AG10803 (cell line): ENCODE measurements at regions not wholly inside any gene's neighbourhood (a gene's known extent, or its start where the extent isn't known, plus 50 kb on each side); places are given as distances from the start of the nearest gene placed in this dataset.

Experiments used
- DNase-seq: peaks from one replicate; pipeline ENCODE4 v3.0.0; 2010; ENCODE audit warnings: low read depth
- H3K4me3 ChIP-seq: 2 replicates; pipeline ENCODE4 v1.5.1; 2011; ENCODE audit warnings: mild to moderate bottlenecking, low read length, control low read depth
- TF ChIP-seq, protein P1 (sequence below): conservative IDR thresholded peaks from 2 replicates; pipeline ENCODE4 v1.5.1; 2011; ENCODE audit warnings: mild to moderate bottlenecking, low read length, control low read depth, inconsistent platforms

DNA sequence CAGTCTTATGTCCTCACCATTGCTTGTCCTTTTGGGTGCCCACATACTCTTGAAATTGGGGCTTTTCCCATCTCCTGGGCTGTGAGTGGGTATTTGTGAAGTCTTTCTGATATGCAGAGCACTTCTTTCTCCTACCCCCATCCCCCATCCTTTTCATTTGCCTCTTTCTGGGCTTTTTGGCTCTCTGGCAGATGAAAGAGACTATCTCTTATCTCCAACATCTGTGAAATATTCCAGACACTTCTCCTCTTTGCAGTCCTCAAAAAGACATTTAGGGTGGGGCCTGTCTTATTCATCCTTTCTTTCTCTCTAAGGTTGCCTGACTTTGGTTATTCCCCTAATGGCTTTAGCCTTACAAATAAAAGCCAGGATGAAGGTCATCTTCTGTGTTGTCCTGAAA lies 462.2 kb upstream of the MKI67 start:
- TF ChIP-seq, protein P1, sequence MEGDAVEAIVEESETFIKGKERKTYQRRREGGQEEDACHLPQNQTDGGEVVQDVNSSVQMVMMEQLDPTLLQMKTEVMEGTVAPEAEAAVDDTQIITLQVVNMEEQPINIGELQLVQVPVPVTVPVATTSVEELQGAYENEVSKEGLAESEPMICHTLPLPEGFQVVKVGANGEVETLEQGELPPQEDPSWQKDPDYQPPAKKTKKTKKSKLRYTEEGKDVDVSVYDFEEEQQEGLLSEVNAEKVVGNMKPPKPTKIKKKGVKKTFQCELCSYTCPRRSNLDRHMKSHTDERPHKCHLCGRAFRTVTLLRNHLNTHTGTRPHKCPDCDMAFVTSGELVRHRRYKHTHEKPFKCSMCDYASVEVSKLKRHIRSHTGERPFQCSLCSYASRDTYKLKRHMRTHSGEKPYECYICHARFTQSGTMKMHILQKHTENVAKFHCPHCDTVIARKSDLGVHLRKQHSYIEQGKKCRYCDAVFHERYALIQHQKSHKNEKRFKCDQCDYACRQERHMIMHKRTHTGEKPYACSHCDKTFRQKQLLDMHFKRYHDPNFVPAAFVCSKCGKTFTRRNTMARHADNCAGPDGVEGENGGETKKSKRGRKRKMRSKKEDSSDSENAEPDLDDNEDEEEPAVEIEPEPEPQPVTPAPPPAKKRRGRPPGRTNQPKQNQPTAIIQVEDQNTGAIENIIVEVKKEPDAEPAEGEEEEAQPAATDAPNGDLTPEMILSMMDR, result no peak
- no peak overlapping the region for H3K4me3 ChIP-seq
- DNase-seq, result no peak

DNA sequence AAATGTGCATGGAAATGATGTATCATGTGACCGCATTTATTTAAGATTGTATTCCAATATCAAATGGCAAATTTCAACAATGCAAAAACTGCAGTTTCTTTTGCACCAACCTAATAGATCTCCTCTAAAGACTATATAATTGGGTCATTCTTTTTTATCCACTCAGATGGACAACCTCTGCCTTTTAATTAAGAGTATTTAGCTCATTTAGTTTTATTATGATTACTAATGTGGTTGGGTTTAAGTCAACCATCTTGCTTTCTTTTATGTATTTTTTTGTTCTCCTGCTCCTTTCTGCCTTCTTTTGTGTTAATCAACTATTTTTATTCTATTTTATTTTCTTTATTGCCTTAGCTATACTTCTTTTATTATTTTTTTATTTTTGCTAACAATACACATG lies 468.5 kb upstream of the MKI67 start:
- TF ChIP-seq, protein P1, result no peak
- DNase-seq, result no peak
- no peak overlapping the region for H3K4me3 ChIP-seq

DNA sequence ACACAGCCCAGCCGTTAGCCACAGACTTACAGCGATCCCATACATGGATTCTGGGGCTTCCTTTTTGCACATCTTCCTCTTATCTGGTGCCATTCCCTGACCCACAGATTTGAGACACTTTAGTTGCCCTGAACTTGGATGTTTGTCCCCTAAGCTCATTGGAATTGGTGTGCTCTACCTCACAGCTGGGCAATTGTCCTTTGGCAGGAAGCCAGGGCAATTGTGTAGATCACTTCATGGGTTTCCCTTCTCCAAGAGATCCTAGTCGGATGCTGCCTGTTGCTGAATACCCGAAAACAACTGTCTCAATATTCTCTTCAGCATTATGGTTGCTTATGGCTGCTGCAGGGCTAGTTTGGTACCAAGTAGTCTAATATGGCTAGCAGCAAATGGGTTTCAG lies 470.7 kb upstream of the MKI67 start:
- TF ChIP-seq, protein P1, result no peak
- H3K4me3 ChIP-seq, result no peak overlapping the region
- no peak for DNase-seq

DNA sequence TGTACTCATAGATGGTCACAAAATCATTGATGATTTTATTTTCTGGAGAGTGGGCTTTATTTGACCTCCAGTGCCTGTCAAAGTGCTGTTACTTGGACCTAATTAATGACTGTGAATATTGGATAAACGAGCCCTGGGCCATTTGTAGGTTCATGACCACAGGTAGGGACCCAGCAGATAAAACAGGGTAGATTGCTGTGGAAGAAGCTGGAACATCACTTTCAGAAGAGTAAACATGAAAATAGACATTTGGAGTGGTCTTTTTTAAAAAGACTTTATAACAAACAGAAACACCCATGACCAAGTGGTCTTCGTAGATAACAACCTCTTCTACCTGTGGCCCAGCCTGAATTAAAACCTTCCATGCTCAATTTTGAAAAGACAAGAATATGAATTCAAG lies 472.8 kb upstream of the MKI67 start:
- no peak for DNase-seq
- TF ChIP-seq, protein P1, result no peak
- H3K4me3 ChIP-seq, result no peak overlapping the region

DNA sequence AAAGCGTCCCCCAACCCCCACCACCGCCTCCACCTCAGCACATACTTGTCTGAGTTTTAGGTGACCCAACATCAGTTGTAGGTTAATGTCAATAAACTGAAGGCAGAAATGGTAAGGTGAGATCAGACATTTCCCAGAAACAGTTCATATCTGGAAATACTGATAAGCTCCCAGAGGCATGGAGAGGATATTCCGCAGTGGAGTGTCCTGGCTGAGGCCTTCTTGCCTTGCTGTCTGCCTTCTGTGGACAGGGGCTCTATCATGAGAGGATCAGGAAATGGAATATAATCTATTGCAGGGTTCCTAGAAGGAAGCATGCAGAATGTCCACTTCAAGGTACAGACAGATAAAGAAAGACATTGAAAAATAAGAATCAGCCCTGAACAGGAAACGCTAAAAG lies 473.3 kb upstream of the MKI67 start:
- DNase-seq, result no peak
- TF ChIP-seq, protein P1, result no peak
- H3K4me3 ChIP-seq, result no peak overlapping the region

DNA sequence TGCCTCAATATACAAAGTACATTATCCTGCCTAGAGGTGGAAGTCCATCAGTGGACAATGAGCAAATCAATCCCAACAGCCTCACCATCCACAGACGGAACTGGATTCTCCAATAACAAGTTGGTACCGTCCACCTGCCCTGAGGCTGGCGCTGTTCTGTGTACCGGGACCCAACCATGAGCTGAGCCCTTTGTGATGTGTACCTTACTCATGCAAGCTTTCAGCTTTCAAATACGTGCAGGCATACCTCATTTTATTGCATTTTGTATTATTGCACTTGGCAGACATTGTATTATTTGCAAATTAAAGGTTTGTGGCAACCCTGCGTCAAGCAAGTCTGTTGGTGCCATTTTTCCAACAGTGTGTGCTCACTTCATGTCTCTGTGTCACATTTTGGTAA lies 476.0 kb upstream of the MKI67 start:
- TF ChIP-seq, protein P1, result no peak
- no peak overlapping the region for H3K4me3 ChIP-seq
- no peak for DNase-seq

DNA sequence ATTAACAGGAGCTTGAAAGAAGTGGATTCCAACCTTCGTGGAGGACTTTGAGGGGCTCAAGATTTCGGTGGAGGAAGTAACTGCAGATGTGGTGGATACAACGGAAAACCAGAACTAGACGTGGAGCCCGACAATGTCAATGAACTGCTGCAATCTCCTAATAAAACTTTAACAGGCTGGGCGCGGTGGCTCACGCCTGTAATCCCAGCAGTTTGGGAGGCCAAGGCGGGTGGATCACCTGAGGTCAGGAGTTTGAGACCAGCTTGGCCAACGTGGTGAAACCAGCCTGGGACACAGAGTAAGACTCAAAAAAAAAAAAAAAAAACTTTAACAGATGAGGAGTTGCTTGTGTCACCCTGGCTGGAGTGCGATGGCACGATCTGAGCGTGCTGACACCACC lies 477.8 kb upstream of the MKI67 start:
- H3K4me3 ChIP-seq, result no peak overlapping the region
- TF ChIP-seq, protein P1, result no peak
- no peak for DNase-seq
